Epithelial cell of esophagus (primary cell): ENCODE measurements at regions not wholly inside any gene's neighbourhood (a gene's known extent, or its start where the extent isn't known, plus 50 kb on each side); places are given as distances from the start of the nearest gene placed in this dataset.

Experiments
- DNase-seq: peaks from one replicate; pipeline ENCODE4 v3.0.0; 2010; ENCODE audit warnings: low read depth
- H3K4me3 ChIP-seq: 2 replicates; pipeline ENCODE4 v1.5.1; 2011; ENCODE audit warnings: mild to moderate bottlenecking, low read length, control low read depth
- CTCF ChIP-seq: IDR thresholded peaks from 2 replicates; pipeline ENCODE4 v1.5.1; 2011; ENCODE audit warnings: low read depth, mild to moderate bottlenecking, low read length, control low read depth, inconsistent platforms; ENCODE audit not compliant: insufficient read depth; ENCODE audit errors: missing control alignments

GRCh38 chr6:7051780-7052442, 55.9 kb upstream of the RREB1 start:
- no peak for TF ChIP-seq CTCF
- no peak for DNase-seq
- peak overlapping the region; percentile 46 for H3K4me3 ChIP-seq

DNA sequence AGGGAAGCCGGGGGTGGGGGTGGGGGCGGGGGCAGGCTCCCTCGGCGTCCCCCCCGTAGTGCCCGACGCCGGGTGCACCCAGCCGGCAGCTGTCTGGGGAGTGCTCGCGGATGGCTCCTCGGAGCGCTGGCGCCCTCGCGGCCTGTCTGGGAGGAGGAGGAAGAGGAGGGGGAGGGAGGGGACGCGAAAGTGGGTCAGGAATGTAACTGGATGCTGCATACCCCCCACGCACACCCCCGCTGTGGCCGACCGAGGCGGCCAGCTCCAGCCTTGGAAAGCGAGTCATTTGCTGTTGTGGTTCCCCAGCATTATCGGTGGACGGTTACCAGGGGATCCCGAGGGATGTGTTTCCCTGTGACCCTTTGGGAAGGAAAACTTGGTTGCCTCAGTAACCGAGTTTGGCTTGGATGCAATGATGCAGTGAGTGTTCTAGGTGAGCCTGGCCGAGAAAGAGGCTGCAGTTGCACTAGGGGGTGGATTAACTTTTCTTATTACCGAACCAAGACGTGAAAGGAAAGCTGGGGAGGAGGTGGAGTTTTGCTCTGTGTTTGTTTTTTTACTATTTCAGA, 55.2 kb upstream of the RREB1 start:
- peak overlapping the region; percentile 46 for H3K4me3 ChIP-seq
- DNase-seq, result no peak
- no peak for TF ChIP-seq CTCF

DNA sequence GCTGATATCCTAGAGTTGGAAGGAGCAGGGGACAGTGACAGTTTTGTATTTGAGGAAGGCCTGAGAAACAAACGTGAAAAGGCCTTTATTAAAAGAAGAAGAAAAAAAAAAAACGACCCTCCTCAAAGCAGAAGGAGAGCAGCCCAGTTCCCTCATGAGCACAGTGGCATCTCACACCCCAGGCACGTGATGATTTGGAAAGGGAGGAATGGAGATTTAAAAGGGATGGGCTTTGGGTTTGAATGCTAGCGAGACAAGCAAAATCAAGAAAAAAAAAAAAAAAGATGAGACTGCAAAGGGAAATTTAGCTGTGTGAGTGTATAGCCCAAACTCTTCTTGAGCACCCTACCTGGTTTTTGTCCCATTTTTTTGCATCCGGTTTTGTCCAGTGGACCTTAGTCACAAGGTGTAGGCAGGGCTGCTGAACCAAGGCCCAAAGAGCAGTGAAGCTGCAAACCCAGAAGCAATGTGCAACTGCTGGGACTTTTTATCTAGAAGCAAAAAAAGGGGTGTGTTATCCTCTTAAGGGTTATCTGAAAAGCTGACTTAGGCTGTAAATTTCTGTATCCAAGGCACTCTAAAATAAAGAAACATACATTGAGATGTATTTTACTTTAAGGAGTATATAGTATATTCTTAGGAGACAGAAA, 54.5 kb upstream of the RREB1 start:
- TF ChIP-seq CTCF, result no peak
- no peak for DNase-seq
- H3K4me3 ChIP-seq, result no peak overlapping the region
